HG03520 (cell line): ENCODE measurements at regions not wholly inside any gene's neighbourhood (a gene's known extent, or its start where the extent isn't known, plus 50 kb on each side); places are given as distances from the start of the nearest gene placed in this dataset.

Experiments used
- ATAC-seq: cut with Tn5 transposase; IDR thresholded peaks from one replicate; pipeline ENCODE4 v1.9.1; 2021; ENCODE audit warnings: mild to moderate bottlenecking, moderate library complexity; ENCODE audit not compliant: unreplicated experiment

DNA sequence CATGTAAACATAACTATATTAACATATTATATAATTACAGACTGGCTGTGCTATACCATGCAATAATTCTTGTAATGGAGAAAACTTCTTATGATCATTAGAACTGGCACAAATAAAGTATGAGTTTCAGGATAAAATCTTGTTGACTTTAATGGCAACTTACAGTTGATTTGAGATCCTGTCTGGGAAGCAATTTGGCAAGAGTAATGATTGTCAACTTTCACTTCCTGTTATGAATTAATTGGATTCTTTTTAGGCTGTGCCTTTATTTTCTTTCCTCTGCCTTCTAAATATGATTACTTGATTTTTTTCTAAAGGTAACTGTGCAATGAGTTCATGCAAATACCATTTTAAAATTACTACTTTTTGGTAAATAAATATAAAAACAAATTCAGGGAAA is 158.1 kb upstream of the B3GAT2 start:
- no peak for ATAC-seq

DNA sequence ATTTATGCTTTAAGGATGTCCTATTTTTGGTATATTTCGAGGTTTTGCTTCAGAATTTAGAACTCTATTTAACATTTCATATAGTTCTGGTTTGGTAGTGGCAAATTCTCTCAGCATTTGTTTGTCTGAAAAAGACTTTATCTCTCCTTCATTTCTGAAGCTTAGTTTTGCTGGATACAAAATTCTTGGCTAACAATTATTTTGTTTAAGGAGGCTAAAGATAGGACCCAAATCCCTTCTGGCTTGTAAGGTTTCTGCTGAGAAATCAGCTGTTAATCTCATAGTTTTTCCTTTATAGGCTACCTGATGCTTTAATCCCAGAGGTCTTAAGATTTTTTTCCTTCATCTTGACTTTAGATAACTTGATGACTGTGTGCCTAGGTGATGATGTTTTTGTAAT is 162.7 kb upstream of the B3GAT2 start:
- ATAC-seq = no peak

DNA sequence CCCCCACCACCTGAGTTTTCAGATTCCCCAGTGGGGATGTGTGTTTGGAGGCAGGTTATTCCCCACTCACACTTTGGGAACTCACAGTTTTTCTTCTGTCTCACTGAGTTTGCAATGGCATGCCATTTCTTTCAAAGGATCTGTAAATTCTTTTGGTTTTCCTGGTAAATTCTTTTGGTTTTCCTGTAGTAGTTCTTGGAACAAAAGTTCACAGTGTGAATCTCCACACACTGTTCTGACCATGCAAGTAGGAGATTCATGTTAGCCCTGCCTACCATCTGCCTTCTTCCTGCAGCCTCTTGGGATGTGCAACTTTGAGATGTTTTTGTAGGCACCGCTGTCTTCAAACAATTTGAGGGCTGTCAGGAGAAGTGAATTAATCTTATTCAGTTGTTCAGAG is 165.6 kb upstream of the OGFRL1 start:
- ATAC-seq = no peak

DNA sequence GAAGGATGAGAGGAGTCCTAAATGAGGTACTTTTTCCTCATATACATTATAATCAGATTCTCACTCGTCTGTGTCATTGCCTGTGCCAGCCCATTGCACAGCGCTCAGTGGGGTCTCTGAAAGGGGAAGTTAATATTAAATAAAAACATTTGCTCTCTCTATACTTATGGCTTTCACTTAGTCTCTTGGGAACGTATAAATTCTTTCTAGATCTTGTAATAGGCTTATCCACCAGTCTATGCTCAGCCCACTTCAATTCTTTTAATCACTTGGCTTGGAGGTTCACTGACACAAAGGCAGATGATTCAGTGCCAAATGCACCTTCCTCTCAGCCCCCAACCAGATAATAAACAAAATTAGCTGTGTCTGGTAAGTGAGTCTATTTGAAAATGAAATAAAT is 164.3 kb upstream of the OGFRL1 start:
- no peak for ATAC-seq

DNA sequence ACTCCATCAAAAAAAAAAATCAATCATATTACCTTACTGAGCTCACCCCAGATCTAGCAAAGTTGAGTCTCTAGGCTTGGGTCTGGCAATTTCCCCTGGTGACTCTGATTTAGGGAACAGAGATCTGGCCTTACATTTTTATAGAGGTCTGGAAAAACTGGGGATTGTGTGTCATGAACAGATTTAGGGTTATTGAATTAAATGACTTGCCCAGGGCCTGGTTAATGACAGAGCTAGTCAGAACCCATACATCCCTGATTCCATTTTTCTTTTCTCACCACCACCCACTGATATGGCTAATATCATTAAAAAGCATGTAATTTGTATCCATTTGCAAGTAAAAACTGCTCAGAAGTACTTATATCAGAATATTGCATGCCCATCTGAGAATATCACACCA is 163.4 kb upstream of the OGFRL1 start:
- no peak for ATAC-seq

DNA sequence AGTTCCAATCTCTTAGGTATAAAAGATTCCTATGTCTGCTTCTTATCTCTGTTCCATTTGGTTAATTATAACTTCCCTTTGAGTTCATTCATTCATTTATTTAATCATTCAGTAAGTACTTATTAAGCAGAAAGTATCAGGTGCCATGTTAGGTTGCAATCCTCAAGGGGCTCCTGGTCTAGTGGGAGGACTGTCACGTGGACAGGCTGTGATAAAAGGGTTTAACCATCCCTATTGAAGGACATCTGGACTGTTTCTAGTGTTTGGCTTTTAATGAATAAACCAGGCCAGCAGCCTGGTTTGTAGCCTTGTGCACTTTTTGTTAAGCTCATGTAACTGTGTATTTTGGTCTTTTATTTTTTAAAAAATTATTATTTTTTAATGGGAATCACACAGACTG is 162.1 kb upstream of the OGFRL1 start:
- no peak for ATAC-seq

DNA sequence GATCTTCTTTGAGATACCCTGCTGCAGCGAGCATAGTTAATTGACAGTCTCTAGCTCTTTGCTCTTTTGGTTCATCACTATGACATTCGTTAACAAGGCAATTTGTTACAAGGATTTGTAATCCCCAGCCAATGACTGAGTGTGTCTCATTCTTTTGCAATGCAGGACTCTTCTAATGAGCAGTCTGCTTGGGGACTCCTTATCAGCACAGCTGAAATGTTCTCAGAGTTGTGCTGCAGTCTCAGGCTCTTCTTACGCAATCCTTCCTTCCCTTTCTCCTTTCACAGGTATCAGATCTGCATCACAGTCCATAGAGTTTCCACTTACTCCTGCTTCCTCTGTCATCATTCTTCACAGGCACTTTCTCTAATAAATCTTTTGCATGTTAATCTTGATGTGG is 161.2 kb upstream of the OGFRL1 start:
- no peak for ATAC-seq

DNA sequence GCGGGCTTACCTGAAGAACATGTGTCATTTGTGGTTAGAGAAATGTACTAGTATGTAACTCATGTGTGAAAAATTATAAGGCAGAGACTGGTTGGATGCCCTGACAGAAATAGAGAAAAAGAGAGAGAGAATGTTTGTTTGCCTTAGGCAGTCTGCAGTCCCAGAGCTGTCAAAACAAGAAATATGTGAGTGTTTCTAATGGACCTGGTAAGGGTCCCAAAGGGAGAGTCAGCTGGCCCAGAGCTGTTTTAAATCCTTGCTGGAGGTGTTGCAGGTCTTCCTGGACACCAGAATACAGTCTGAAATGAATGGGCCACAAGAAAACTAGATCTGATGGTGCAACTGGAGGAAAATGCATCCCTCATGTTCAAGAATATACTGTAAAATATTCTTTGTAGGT is 158.3 kb upstream of the OGFRL1 start:
- no peak for ATAC-seq

DNA sequence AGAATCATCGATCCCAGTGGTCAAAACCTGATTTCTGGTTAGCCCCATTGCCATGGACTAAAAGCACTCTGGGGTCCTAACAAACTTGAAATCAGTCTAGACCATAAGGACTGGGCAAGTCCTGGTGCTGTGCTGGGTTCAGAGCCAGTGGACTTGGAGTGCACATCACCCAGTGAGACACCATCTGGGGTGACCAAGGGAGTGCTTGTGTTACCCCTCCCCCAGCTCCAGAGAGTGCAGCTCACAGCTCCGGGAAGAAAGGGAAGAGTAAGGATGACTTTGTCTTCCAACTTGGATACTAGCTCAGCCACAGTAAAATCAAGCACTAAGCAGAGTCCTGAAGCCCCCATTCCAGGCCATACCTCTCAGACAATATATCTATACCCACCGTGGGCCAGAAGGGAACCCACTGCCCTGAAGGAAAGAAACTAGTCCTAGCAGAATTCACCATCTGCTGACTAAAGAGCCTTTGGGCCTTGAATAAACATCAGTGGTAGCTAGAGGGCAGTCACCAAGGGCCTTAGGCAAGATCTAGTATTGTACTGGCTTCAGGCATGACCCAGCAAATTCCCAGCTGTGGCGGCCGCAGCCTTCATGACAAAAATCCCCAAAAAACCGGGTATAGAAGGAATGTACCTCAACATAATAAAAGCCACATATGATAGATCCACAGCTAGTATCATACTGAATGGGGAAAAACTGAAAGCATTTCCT is 153.5 kb upstream of the OGFRL1 start:
- ATAC-seq = no peak

DNA sequence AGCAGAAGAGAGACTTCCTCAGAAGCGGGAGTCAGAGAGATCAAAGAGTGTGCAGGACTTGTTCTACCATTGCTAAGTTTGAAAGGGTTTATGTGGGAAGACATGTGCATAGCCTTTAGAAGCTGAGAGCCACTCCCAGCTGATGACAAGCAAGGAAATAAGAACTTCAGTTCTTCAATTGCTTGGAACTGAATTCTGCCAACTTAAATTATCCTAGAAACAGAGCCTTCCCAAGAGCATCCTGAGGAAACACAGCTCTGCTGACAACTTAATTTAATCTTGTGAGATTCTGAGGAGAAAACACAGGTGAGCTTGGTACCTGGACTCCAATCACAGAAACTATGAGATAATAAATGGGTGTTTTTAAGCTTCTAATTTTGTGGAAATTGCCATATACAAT is 150.6 kb upstream of the OGFRL1 start:
- no peak for ATAC-seq

DNA sequence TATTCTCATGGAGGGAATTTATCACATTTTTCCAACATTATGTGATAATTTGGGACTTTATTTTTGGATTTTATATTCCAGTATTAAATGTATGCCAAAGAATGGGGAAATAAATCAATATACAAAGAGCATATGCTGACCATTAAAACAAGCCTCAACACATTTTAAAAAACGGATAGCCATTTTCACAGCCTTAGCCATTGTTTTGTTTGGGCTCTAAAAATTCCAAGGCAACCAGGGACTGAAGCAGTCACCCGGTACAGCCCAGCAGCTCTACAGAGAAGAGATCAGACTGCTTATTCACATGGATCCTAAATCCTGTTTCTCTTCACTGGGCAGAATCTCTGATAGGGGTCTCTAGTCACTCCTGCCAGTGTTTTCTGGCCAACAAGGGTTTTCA is 150.2 kb upstream of the OGFRL1 start:
- no peak for ATAC-seq

DNA sequence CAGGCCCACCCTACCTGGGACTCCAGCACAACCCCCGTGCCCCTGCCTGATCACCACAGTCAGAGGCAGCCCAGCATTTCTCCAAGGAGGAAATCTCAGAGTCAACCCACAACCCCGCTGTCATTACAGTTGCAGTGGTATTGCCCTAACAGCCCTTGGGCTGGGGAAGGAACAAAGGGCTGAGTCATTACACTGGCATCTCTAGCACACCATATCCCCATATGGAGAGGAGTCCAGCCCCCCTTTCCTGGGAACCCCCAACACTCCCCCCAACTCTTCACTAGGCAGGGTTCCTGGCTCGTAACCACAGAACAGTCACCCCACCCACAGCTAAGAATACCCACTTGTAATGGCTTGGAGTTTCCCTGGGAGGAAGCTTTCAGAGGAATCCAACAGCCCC is 149.4 kb upstream of the OGFRL1 start:
- ATAC-seq = no peak

DNA sequence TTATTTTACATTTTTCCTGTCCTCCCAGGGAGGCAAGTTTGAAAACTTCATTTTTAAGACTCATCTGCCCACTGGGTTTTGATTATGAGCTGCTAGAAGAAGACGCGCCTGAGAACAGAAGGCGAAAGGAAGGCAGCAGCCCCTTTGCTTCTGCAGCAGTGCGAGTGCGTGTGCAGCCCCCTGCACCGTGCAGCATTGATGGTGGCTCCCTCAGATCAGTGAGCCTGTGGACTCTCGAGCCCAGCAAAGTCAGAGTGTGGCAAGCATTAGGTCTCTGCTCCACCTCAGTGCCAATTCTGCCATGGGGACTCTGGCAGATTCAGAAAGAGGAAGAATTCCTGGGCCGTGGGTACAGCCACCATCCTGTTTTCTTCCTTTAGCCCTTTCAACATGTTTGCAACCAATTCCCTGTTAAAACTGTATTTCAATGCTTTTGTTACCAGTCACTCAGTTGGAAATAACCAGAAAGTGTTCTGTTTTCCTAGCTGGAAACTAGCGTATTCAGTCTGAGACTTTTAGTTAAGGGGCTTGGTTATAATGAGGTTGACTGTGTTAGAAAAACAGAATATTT is 134.8 kb upstream of the OGFRL1 start:
- ATAC-seq = no peak

DNA sequence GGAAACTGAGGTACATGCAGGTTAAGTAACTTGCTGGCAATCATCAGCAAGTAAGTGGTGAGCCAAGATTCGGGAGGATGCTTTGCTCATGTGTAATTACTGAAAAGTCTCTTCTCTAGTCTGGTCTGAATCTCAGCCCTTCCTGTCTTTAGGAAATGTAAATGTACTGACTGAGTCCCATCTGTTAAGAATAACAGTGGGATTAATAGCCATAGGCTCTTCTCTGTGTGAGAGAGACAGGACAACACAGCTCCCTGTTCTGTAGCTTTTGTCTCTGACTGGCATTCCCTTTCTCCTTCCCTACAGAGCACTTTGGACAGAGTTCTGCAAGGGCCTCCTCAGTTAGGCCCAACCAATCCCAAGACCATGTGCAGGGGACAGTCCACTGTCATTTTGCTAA is 131.3 kb upstream of the OGFRL1 start:
- ATAC-seq = no peak

DNA sequence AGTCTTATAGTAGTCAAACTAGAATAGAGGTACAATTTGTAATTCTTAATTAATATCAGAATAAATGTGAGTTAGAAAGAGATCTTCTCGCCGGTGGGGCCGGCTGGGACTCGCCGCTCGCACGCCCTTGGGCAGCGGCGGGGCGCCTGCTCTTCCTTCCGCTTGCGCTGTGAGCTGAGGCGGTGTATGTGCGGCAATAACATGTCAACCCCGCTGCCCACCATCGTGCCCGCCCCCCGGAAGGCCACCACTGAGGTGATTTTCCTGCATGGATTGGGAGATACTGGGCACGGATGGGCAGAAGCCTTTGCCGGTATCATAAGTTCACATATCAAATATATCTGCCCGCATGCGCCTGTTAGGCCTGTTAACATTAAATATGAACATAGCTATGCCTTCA is 123.7 kb upstream of the OGFRL1 start:
- ATAC-seq = no peak

DNA sequence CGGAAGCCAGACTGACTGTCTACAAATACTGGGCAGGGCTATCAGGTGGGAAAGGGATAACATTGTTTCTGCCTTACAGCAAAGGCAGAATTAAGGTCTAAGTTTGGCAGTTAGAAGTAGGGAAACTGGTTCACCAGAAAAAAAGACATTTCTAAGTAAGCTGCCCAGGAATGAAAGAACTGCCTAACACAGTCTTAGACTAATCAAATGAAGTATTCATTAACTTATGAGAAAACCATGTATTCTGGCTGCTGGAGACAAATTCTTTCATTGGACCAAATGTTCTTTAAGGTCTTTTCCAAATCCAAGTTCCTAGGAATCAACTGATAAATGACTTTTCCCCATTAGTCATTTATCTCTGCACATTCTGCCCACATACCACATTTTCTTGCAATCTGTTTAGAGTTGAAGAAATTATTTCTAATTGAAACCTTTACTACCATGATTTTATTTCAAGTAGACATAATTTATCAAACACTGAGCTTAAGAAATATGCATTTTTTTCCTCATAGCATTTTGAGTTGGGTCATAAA is 120.3 kb upstream of the OGFRL1 start:
- ATAC-seq = no peak

DNA sequence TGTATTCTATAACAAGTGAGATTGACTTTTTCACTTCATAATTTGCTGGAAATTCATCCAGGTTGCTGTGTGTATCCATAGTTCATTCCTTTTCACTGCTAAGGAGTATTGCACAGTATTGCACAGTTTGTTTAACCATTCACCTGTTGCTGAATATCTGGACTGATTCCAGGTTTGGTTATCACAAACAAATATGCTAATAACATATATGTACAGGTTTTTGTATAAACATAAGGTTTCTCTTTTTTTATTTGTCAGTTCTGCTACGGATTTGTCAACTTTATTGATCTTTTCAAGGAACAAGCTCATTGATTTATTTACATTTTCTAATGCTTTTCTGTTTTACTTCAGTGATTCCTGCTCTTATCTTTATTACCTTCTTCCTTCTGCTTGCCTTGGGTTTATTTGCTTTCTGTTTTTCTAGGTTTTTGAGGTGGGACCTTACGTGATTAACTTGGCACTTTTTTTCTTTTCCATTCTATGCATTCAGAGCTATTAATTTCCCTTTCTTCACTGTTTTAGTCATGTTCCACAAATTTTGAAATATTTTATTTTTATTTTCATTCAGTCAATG is 117.0 kb upstream of the OGFRL1 start:
- ATAC-seq = no peak

DNA sequence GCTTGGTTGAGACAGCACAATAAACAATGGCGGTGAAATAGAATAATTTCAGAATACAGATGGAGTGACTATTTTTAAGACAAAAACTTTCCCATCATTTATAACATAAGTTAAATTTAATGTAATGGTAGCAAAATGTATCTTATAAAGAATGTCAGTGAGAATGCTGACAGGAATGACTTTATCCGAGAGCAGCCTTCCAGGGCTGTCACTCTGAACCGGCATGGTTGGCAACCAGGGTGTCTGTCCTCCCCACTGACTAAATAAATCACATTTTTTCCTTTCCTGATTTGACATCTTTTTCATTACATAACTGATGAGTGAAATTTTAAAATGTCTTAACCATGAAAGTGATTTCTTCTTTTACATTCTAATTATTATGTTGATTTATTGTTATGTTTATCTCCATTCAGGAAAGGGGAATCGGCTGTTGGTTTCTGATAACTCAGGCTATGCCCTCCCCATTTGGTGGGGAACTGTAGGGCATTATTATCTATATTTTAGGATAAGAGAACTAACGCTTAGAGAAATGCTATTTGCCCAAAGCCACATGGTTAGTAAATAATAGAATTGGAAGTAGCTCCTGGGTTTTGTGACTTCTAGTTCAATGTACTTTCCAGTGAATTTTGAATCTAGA is 109.2 kb upstream of the OGFRL1 start:
- ATAC-seq = no peak

DNA sequence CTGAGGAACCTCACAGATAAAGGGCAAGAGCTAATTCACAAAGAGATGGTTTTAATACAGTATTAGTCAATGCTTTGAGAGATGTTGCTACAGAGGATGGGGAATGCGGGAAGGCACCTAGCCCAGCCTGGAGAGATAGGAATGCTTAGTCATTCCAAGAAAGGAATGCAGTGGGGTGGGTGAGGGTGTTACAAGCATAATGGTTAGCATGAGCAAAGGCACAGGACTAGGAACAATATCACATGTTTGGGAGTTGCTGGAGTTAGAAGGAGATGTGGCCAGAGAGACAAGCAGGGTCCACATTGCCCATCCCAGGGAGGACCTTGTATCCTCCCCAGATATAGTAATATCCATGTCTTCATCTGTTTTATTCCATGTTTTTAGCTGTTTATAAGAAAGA is 107.0 kb upstream of the OGFRL1 start:
- ATAC-seq = no peak

DNA sequence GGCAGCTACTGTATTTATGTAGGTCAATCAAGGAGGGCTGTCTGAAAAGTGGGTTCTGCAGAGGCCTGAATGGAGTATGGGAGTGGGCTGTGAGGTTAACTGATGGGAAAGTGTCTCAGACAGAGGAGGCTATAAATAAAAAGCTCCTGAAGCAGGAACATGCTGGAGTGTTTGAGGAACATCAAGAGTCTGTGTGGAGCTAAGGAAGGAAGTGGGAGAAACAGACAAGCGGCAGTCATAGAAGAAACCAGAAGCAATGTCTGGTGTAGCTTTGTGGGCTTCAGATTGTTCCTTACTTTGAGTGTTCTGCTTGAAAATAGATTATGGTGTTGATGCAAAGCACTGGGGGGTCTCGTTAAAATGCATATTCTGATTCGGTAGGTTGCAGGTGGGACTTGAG is 101.5 kb upstream of the OGFRL1 start:
- no peak for ATAC-seq

DNA sequence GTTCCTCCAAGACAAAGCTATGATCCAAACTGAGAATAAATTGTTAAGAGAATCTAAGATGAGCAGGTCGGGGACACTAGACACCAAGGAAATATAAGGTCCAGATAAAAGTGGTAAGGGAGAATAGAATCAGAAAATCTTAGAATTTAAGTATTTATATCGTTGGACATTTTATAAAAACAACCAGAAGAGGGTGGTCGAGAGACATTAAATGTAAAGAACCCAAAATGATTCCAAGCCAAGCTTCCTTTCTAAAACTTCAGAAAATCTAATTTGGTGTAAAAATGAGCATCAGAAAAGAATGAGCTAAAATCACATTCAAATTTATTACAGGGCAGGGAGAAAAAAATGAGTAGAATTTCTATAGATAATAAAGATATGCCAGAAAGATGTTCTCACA is 97.8 kb upstream of the OGFRL1 start:
- no peak for ATAC-seq

DNA sequence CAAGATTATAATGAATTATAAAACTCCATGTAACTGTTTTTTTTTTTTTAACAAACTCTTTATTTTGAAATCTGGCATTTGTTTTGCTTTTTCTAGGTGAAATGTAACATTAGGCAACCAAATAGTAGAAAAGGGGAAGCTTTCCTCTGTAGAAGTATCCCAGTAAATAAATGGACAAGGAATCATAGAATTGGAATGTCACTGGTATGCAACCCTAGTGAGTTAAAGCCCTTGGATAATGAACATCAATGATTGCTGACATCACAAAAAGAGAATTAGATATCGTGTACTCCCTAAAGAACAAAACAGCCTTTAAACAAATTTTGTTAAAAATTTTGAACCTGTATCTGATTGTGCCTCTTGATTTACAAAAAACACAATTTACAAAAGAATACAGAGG is 93.9 kb upstream of the OGFRL1 start:
- no peak for ATAC-seq
